GM13976 (cell line): ENCODE measurements at regions not wholly inside any gene's neighbourhood (a gene's known extent, or its start where the extent isn't known, plus 50 kb on each side); places are given as distances from the start of the nearest gene placed in this dataset.

Experiments used
- DNase-seq: peaks from one replicate; pipeline ENCODE4 v3.0.0; 2012; ENCODE audit warnings: low spot score
- in situ Hi-C: fragments of 300-500 bp; cut with MboI; formaldehyde crosslinking; loops from one replicate; pipeline ENCODE4 v1.12.0; 2022; ENCODE audit warnings: low sequenced_read_pairs, mixed read lengths, inconsistent platforms; ENCODE audit not compliant: unreplicated experiment
- TF ChIP-seq, protein P1 (sequence below): IDR thresholded peaks from 2 replicates; pipeline ENCODE4 v1.5.1; 2012; ENCODE audit warnings: borderline replicate concordance, mild to moderate bottlenecking; ENCODE audit not compliant: insufficient read depth; ENCODE audit errors: extremely low read depth, missing control alignments, control extremely low read depth

DNA sequence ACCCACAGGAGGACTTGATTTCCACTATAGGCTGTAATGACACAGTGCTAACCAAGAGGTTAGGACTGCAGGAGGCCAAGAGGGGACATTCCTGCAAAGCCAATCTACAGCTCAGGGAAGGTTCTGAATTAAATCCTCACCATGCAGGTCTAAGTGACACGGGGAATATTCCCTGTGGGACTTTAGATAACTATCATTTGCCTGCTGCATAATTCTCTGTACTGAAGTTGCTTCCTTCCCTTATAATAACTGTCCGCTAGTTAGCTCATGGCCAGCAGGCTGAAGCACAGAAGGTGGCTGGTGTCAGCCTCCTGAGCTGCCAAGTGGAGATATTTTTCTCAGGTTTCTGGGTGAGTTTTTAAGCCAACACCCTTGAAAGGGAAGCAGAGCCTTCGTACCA is 74.6 kb upstream of the SOX9 start:
- no peak for DNase-seq
- TF ChIP-seq, protein P1, sequence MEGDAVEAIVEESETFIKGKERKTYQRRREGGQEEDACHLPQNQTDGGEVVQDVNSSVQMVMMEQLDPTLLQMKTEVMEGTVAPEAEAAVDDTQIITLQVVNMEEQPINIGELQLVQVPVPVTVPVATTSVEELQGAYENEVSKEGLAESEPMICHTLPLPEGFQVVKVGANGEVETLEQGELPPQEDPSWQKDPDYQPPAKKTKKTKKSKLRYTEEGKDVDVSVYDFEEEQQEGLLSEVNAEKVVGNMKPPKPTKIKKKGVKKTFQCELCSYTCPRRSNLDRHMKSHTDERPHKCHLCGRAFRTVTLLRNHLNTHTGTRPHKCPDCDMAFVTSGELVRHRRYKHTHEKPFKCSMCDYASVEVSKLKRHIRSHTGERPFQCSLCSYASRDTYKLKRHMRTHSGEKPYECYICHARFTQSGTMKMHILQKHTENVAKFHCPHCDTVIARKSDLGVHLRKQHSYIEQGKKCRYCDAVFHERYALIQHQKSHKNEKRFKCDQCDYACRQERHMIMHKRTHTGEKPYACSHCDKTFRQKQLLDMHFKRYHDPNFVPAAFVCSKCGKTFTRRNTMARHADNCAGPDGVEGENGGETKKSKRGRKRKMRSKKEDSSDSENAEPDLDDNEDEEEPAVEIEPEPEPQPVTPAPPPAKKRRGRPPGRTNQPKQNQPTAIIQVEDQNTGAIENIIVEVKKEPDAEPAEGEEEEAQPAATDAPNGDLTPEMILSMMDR, result no peak
- in situ Hi-C loops, result no loop called here

DNA sequence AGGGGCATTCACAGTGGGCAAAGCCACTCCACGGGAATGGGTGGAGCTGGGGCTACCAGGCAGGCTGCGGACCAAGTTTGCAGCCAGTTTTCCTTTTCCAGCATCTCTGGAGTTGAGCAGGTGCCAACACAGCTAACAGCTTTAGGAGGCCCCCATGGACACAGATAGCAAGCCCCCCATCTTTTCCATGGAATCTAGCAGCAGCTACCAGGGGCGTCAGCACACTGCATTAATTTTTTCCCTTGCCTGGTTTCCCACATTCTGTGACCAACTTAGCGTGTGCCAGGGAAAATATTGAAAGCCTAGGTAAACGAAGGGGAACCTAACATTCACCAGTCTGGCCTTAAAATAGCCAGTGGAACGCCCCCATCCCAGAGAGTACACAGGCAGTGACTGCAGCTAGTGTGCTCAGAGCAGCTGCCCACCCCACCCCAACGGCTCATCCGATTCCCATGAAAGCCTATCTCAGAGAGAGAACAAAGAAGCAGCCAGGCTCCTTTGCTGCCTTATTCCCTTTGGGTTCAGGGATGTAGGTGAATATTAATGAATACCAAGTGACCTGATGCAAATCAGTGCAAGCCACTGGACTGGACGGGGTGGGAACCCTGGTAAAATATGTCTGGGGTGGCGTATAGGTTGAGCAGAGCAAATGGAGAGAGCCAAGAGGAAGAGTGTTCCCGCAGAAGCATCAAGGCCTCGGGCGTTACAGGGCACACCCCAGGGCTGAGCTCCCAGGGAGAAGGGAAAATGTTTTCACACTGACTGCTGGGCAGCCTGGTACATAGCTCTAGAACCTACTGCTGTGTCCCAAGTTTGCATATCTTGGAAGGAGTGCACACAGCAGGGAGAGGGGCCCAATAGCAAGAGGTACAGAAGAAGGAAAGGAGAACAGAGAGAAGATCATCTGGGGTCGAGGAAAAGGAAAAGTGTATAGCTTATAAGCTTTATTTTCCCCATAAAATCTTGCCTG is 73.9 kb upstream of the SOX9 start:
- no peak for DNase-seq
- TF ChIP-seq, protein P1, result no peak
- in situ Hi-C loops, result no loop called here

DNA sequence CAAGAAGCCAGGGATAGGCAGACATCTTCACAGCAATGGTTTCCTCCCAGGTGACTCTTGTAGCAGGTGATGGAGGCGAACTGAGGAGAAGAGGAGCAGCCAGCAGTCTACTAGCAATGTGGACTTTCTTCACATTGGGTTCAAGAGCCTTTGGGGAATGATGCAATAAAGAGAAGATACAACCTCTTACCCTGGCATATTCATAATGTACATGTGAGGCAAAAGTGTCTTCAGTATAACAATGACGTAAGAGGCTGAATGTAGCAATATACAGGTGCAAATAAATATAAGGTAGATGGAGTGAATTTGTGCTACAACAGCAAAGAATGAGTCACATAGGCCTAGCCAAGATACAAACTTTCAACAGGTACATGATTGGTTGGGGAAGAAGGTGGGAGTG is 70.9 kb upstream of the SOX9 start:
- no peak for DNase-seq
- TF ChIP-seq, protein P1, result no peak
- in situ Hi-C loops, result no loop called here

DNA sequence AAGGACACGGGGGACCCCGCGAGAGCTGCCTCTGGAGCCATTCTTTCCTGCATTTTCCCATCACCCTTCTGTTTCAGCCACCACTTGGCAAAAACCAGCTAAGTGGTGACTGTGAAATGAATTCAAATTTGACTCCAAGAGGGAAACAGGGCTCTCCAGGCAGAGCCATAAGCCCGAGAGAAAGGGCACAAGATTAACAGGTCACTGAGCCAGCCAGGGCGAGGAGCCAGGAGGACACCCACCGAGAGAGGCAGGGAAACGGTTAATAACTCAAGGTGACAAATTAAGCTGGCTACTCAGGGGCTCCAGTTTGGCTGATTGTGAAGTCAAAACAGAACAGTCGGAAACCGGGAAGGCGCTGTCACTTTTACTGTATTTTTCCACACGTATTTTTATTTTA is 67.8 kb upstream of the SOX9 start:
- in situ Hi-C loops, result no loop called here
- TF ChIP-seq, protein P1, result no peak
- no peak for DNase-seq

DNA sequence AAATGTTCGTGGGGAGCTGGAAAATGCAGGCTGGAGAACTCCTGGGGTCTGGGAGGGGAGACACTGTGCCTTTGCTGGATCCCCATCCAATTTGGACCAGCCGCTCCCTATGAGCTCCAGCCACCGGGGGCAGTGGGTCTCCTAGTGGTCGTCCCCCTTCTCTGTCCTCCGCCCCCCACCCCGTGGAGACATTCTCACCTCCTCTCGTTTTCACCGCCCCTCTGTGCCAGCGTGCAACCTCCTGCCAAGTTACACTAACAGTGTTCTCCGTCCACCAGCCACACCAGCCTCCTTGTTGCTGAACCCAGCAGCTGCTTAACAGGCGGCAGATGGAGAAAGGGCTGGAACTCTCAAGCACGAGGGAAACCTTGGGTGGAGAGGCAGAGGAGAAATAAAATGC is 67.4 kb upstream of the SOX9 start:
- TF ChIP-seq, protein P1, result no peak
- in situ Hi-C loops, result no loop called here
- no peak for DNase-seq

DNA sequence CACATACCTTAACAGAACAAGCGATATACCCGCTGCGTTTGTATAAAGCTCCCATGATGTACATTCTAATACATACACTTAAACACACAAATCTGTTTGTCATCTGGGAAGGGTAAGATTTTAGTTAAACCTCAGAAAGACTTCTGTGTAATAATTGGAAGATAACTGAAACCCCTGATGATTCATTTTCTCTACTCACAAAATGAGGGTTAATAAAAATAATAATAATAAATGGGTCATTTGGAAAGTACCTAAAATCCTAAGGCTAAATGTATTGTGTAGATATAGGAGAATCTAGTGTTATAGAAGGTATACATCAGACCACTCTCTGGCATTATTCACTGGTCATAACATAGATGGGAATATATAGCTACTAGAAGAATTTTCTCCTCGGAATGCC is 64.7 kb upstream of the SOX9 start:
- DNase-seq, result no peak
- TF ChIP-seq, protein P1, result no peak
- in situ Hi-C loops, result no loop called here
